Kidney (tissue), 13 donors: ENCODE measurements at regions not wholly inside any gene's neighbourhood (a gene's known extent, or its start where the extent isn't known, plus 50 kb on each side); places are given as distances from the start of the nearest gene placed in this dataset.

ENCODE experiments used
- DNase-seq, 5 donors: peaks; one replicate each; pipeline ENCODE4 v3.0.0-alpha.2; 2013 to 2020
- FAIRE-seq: peaks from 2 replicates; lab custom pipeline; 2012; peaks lifted over from hg19 to GRCh38; lab: Jason Lieb, UNC
- H3K27ac ChIP-seq, 2 donors: one replicate each; pipeline ENCODE4 v1.7.0; 2013; ENCODE audit warnings: low read depth in 2 of 2, low read length in 2 of 2, inconsistent platforms in 1 of 2
- H3K27me3 ChIP-seq: one replicate; pipeline ENCODE4 v1.7.1; 2013; ENCODE audit warnings: low read length, inconsistent platforms; ENCODE audit not compliant: control insufficient read depth, insufficient read depth
- H3K36me3 ChIP-seq, 3 donors: one replicate each; pipeline versions ENCODE4 v1.7.0 to v1.7.1; 2013; ENCODE audit warnings: low read length in 3 of 3, control low read depth in 1 of 3, inconsistent platforms in 1 of 3; ENCODE audit not compliant: insufficient read depth in 3 of 3, control insufficient read depth in 2 of 3
- H3K4me1 ChIP-seq, 3 donors: one replicate each; pipeline versions ENCODE4 v1.7.0 to v1.7.1; 2013; ENCODE audit warnings: low read length in 3 of 3, inconsistent platforms in 1 of 3, low read depth in 1 of 3; ENCODE audit not compliant: control insufficient read depth in 2 of 3, insufficient read depth in 2 of 3
- H3K4me3 ChIP-seq, 3 donors: one replicate each; pipeline versions ENCODE4 v1.7.0 to v1.8.1; 2013; ENCODE audit warnings: low read length in 3 of 3, control low read depth in 1 of 3, inconsistent platforms in 1 of 3
- H3K9ac ChIP-seq, 3 donors: one replicate each; pipeline versions ENCODE4 v1.7.0 to v1.7.1; 2013; ENCODE audit warnings: low read length in 3 of 3, control low read depth in 1 of 3, inconsistent platforms in 1 of 3
- H3K9me3 ChIP-seq, 3 donors: one replicate each; pipeline versions ENCODE4 v1.7.0 to v1.7.1; 2013; ENCODE audit warnings: low read length in 3 of 3, control low read depth in 1 of 3, inconsistent platforms in 1 of 3; ENCODE audit not compliant: control insufficient read depth in 2 of 3, insufficient read depth in 1 of 3
- CTCF ChIP-seq: IDR thresholded peaks from 3 replicates; pipeline ENCODE4 v1.5.1; 2012; ENCODE audit warnings: mild to moderate bottlenecking, moderate library complexity, borderline replicate concordance; ENCODE audit not compliant: insufficient read depth; ENCODE audit errors: extremely low read depth
- intact Hi-C: fragments of 100-400 bp; cut with DNase I; formaldehyde crosslinking; loops from one replicate; pipeline ENCODE4 v1.11.1; 2022
- donor health status: control.
- donor health status: control.
- donor health status: control.
- donor health status: control.
- donor health status: control.
- donor health status: DM: yes; HTN: yes; CAD: no.
- donor health status: Normal renal cell carcinoma (clear cell type).

GRCh38 chr6:113169484-113169883 lies 687.7 kb upstream of the MARCKS start:
- no peaks in the 10 kb centered on the region for H3K27me3 ChIP-seq
- DNase-seq (no peak), FAIRE-seq (no peak)
- intact Hi-C loops: no loop called here
- no peaks in the 10 kb centered on the region for H3K36me3 ChIP-seq
- no peak overlapping the region for H3K4me3 ChIP-seq
- TF ChIP-seq CTCF: no peak
- H3K9me3 ChIP-seq: peaks cover 0 to 7% (median 0%) of the 10 kb centered on the region in 3 donors
- no peak overlapping the region for H3K27ac ChIP-seq
- H3K9ac ChIP-seq: no peak overlapping the region
- H3K4me1 ChIP-seq: no peaks in the 10 kb centered on the region

- no peak for TF ChIP-seq CTCF
- H3K4me3 ChIP-seq: no peak overlapping the region
- H3K9me3 ChIP-seq: peaks cover 0 to 7% (median 0%) of the 10 kb centered on the region in 3 donors
- H3K4me1 ChIP-seq: no peaks in the 10 kb centered on the region
- intact Hi-C loops: no loop called here
- no peaks in the 10 kb centered on the region for H3K36me3 ChIP-seq
- H3K27me3 ChIP-seq: no peaks in the 10 kb centered on the region
- H3K9ac ChIP-seq: no peak overlapping the region
- FAIRE-seq (no peak), DNase-seq (no peak)
- H3K27ac ChIP-seq: no peak overlapping the region
Measured at GRCh38 chr6:113170454-113170853, 686.7 kb upstream of the MARCKS start.

GRCh38 chr6:113171882-113172281 lies 685.3 kb upstream of the MARCKS start:
- Histone ChIP-seq H3K4me1 (no peaks in the 10 kb centered on the region), H3K9me3 (peaks cover 0 to 7% (median 0%) of the 10 kb centered on the region in 3 donors), H3K36me3 (no peaks in the 10 kb centered on the region), H3K27ac (no peak overlapping the region), H3K27me3 (no peaks in the 10 kb centered on the region), H3K9ac (no peak overlapping the region), H3K4me3 (no peak overlapping the region)
- intact Hi-C loops: no loop called here
- no peak for DNase-seq
- no peak for TF ChIP-seq CTCF
- no peak for FAIRE-seq

- Histone ChIP-seq H3K27ac (no peak overlapping the region), H3K36me3 (no peaks in the 10 kb centered on the region), H3K9ac (no peak overlapping the region), H3K27me3 (no peaks in the 10 kb centered on the region), H3K9me3 (peaks cover 0 to 7% (median 0%) of the 10 kb centered on the region in 3 donors), H3K4me3 (no peak overlapping the region), H3K4me1 (no peaks in the 10 kb centered on the region)
- FAIRE-seq (no peak), DNase-seq (peak in 3 of 5 donors; percentile 36 to 69 (median 58))
- intact Hi-C loops: no loop called here
- no peak for TF ChIP-seq CTCF
Measured at GRCh38 chr6:113172531-113172966, 684.6 kb upstream of the MARCKS start.
